Tongue (tissue), 1 donor: ENCODE measurements at regions not wholly inside any gene's neighbourhood (a gene's known extent, or its start where the extent isn't known, plus 50 kb on each side); places are given as distances from the start of the nearest gene placed in this dataset.
"Not testable (repeated sequence)": the region's sequence is repeated elsewhere in the genome, so short reads cannot be mapped to it uniquely, and the experiment has no call there.

ENCODE experiments used
- DNase-seq: peaks from one replicate; pipeline ENCODE4 v3.0.0-alpha.2; 2015

GRCh38 chr5:14054965-14055963 lies 87.9 kb upstream of the TRIO start:
- DNase-seq: no peak

GRCh38 chr5:14054111-14054854 lies 88.9 kb upstream of the TRIO start:
- DNase-seq: no peak

- no peak for DNase-seq
These were observed 92.3 kb upstream of the TRIO start for GRCh38 chr5:14050821-14051220.

- no peak for DNase-seq
These were observed 94.7 kb upstream of the TRIO start for GRCh38 chr5:14048434-14048833.

- DNase-seq: peak; percentile 77
These were observed 97.2 kb upstream of the DNAH5 start for GRCh38 chr5:14041528-14042192.

- DNase-seq: no peak
These were observed 96.1 kb upstream of the DNAH5 start for GRCh38 chr5:14040542-14040941.

GRCh38 chr5:14039576-14039975 lies 95.1 kb upstream of the DNAH5 start:
- DNase-seq: peak; percentile 28

- no peak for DNase-seq
These were observed 94.6 kb upstream of the DNAH5 start for GRCh38 chr5:14039063-14039462.

- no peak for DNase-seq
These were observed 94.0 kb upstream of the DNAH5 start for GRCh38 chr5:14038341-14038959.

- DNase-seq: peak; percentile 24
These were observed 92.5 kb upstream of the DNAH5 start for GRCh38 chr5:14036947-14037346.

GRCh38 chr5:14036514-14036913 lies 92.0 kb upstream of the DNAH5 start:
- DNase-seq: peak; percentile 55

GRCh38 chr5:14035859-14036503 lies 91.5 kb upstream of the DNAH5 start:
- peak; percentile 94 for DNase-seq

GRCh38 chr5:14034963-14035362 lies 90.5 kb upstream of the DNAH5 start:
- DNase-seq: peak; percentile 58

GRCh38 chr5:14032918-14033317 lies 88.4 kb upstream of the DNAH5 start:
- DNase-seq: no peak

- no peak for DNase-seq
These were observed 84.6 kb upstream of the DNAH5 start for GRCh38 chr5:14028938-14029584.

- DNase-seq: no peak
These were observed 83.7 kb upstream of the DNAH5 start for GRCh38 chr5:14028188-14028587.

- DNase-seq: no peak
These were observed 81.2 kb upstream of the DNAH5 start for GRCh38 chr5:14025569-14026286.

GRCh38 chr5:14022971-14023370 lies 78.5 kb upstream of the DNAH5 start:
- DNase-seq: no peak

- DNase-seq: not testable (repeated sequence)
These were observed 76.5 kb upstream of the DNAH5 start for GRCh38 chr5:14020944-14021343.

GRCh38 chr5:14019768-14020290 lies 75.3 kb upstream of the DNAH5 start:
- DNase-seq: no peak
